Liver (tissue), 8 donors: ENCODE measurements at regions not wholly inside any gene's neighbourhood (a gene's known extent, or its start where the extent isn't known, plus 50 kb on each side); places are given as distances from the start of the nearest gene placed in this dataset.

ENCODE experiments used
- DNase-seq: peaks from one replicate; pipeline ENCODE4 v3.0.0-alpha.2; 2017; ENCODE audit warnings: low spot score
- H3K27ac ChIP-seq, 2 donors: one replicate each; pipeline ENCODE4 v1.7.0; 2013; ENCODE audit warnings: inconsistent platforms in 2 of 2, low read length in 2 of 2, control low read depth in 1 of 2, low read depth in 1 of 2, mild to moderate bottlenecking in 1 of 2
- H3K27me3 ChIP-seq, 4 donors: one replicate each; pipeline versions ENCODE4 v1.6.1 to v1.7.0; 2013; ENCODE audit warnings: low read length in 3 of 4, inconsistent platforms in 1 of 4, mild to moderate bottlenecking in 1 of 4, moderate library complexity in 1 of 4; ENCODE audit not compliant: control insufficient read depth in 4 of 4, insufficient read depth in 4 of 4
- H3K36me3 ChIP-seq, 4 donors: one replicate each; pipeline versions ENCODE4 v1.6.1 to v1.7.0; 2013; ENCODE audit warnings: low read length in 3 of 4, mild to moderate bottlenecking in 3 of 4, low read depth in 1 of 4, moderate library complexity in 1 of 4; ENCODE audit not compliant: control insufficient read depth in 4 of 4, insufficient read depth in 3 of 4
- H3K4me1 ChIP-seq, 4 donors: one replicate each; pipeline versions ENCODE4 v1.6.1 to v1.7.0; 2013; ENCODE audit warnings: low read length in 3 of 4, mild to moderate bottlenecking in 3 of 4, moderate library complexity in 1 of 4; ENCODE audit not compliant: control insufficient read depth in 4 of 4, insufficient read depth in 4 of 4
- H3K4me3 ChIP-seq, 3 donors: one replicate each; pipeline versions ENCODE4 v1.6.1 to v1.7.0; 2013; ENCODE audit warnings: low read length in 3 of 3, control low read depth in 1 of 3, low read depth in 1 of 3, mild to moderate bottlenecking in 1 of 3
- H3K9ac ChIP-seq, 2 donors: one replicate each; pipeline ENCODE4 v1.7.0; 2013; ENCODE audit warnings: low read length in 2 of 2, mild to moderate bottlenecking in 2 of 2, moderate library complexity in 2 of 2, control low read depth in 1 of 2, low read depth in 1 of 2
- H3K9me3 ChIP-seq, 4 donors: one replicate each; pipeline versions ENCODE4 v1.6.1 to v1.7.0; 2013; ENCODE audit warnings: low read length in 3 of 4; ENCODE audit not compliant: control insufficient read depth in 4 of 4
- EGR1 ChIP-seq, 2 donors: IDR thresholded peaks; 2 replicates each; pipeline ENCODE4 v1.6.1; 2016 to 2018; ENCODE audit warnings: antibody characterized with exemption in 2 of 2, low read depth in 2 of 2
- FOXA1 ChIP-seq: IDR thresholded peaks from 2 replicates; pipeline ENCODE4 v1.6.1; 2016; ENCODE audit warnings: antibody characterized with exemption
- FOXA2 ChIP-seq: IDR thresholded peaks from 2 replicates; pipeline ENCODE4 v1.6.1; 2016; ENCODE audit warnings: antibody characterized with exemption
- GABPA ChIP-seq, 2 donors: IDR thresholded peaks in 1 of 2; conservative IDR thresholded peaks in 1 of 2; 2 replicates each; pipeline ENCODE4 v1.6.1; 2016; ENCODE audit warnings: antibody characterized with exemption in 2 of 2, mild to moderate bottlenecking in 1 of 2, moderate library complexity in 1 of 2
- HNF4A ChIP-seq, 2 donors: conservative IDR thresholded peaks; 2 replicates each; pipeline ENCODE4 v1.6.1; 2016; ENCODE audit warnings: antibody characterized with exemption in 2 of 2, mild to moderate bottlenecking in 2 of 2
- HNF4G ChIP-seq: IDR thresholded peaks from 2 replicates; pipeline ENCODE4 v1.6.1; 2016; ENCODE audit warnings: antibody characterized with exemption
- JUND ChIP-seq, 2 donors: IDR thresholded peaks; 2 replicates each; pipeline ENCODE4 v1.6.1; 2016; ENCODE audit warnings: antibody characterized with exemption in 2 of 2
- NR2F2 ChIP-seq: IDR thresholded peaks from 2 replicates; pipeline ENCODE4 v1.6.1; 2016; ENCODE audit warnings: antibody characterized with exemption
- RAD21 ChIP-seq, 2 donors: IDR thresholded peaks; 2 replicates each; pipeline ENCODE4 v1.6.1; 2016; ENCODE audit warnings: antibody characterized with exemption in 2 of 2, mild to moderate bottlenecking in 2 of 2
- RXRA ChIP-seq, 2 donors: IDR thresholded peaks; 2 replicates each; pipeline ENCODE4 v1.6.1; 2017 to 2018; ENCODE audit warnings: antibody characterized with exemption in 2 of 2, mild to moderate bottlenecking in 1 of 2
- SP1 ChIP-seq: IDR thresholded peaks from 2 replicates; pipeline ENCODE4 v1.6.1; 2018; ENCODE audit warnings: antibody characterized with exemption, mild to moderate bottlenecking
- TAF1 ChIP-seq: conservative IDR thresholded peaks from 2 replicates; pipeline ENCODE4 v1.6.1; 2016; ENCODE audit warnings: antibody characterized with exemption, mild to moderate bottlenecking
- YY1 ChIP-seq: IDR thresholded peaks from 2 replicates; pipeline ENCODE4 v1.6.1; 2016; ENCODE audit warnings: antibody characterized with exemption, mild to moderate bottlenecking
- WGBS: extraction: QIAGEN DNeasy Blood & Tissue Kit; methylation state at CpG from one replicate; pipeline ENCODE4 v1.1.7; 2013; 5-methylcytosine and 5-hydroxymethylcytosine counted together
- TF ChIP-seq, protein P1 (sequence below): fragments of 150-350 bp; IDR thresholded peaks from 2 replicates; pipeline ENCODE4 v1.5.1; 2017; ENCODE audit warnings: improper control_type of control experiment, low read depth, low read length; ENCODE audit not compliant: missing input control
- TF ChIP-seq, protein P2 (sequence below): IDR thresholded peaks from 2 replicates; pipeline ENCODE4 v1.6.1; 2016; ENCODE audit warnings: antibody characterized with exemption
- TF ChIP-seq, protein P3 (sequence below): IDR thresholded peaks from 2 replicates; pipeline ENCODE4 v1.6.1; 2016; ENCODE audit warnings: antibody characterized with exemption
- TF ChIP-seq, protein P4 (sequence below): IDR thresholded peaks from 2 replicates; pipeline ENCODE4 v1.6.1; 2016; ENCODE audit warnings: antibody characterized with exemption
- TF ChIP-seq, protein P5 (sequence below): IDR thresholded peaks from 2 replicates; pipeline ENCODE4 v1.6.1; 2016; ENCODE audit warnings: antibody characterized with exemption, mild to moderate bottlenecking
- donor health status: healthy.
- donor health status: healthy.
- donor health status: healthy.
- donor health status: healthy.
- donor health status: healthy.

DNA sequence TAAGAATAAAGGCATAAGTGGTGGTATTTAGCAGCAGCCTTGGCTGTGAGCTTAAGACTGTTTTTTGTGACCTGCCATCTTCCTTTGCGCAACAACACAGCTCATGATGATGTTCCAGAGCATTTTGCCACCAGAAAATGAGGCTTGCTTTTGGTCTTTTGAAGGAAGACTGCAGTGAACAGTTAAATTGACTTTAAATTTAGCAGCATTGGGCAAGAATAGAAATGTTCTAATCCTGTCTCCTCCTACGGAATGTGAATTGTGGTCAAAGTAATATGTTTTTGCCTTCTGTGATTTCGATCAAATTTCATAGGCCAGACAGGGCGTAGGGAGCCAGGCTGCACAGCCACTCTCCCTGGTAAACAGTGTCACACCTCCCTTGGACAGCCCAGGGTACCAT, 460.7 kb upstream of the RASGRP1 start:
- Histone ChIP-seq H3K36me3 (no peaks in the 10 kb centered on the region), H3K9me3 (no peaks in the 10 kb centered on the region), H3K27ac (no peak overlapping the region), H3K4me3 (no peak overlapping the region), H3K4me1 (no peaks in the 10 kb centered on the region), H3K27me3 (no peaks in the 10 kb centered on the region), H3K9ac (no peak overlapping the region)
- DNase-seq = no peak
- TF ChIP-seq HNF4A (conservative IDR thresholded peaks at IDR 0.05) (no peak), NR2F2 (no peak), EGR1 (IDR thresholded peaks at IDR 0.05; ENCODE audit: low read depth in 2 of 2) (no peak), HNF4G (no peak), GABPA (IDR thresholded peaks at IDR 0.05 in 1 of 2, conservative IDR thresholded peaks at IDR 0.05 in 1 of 2) (no peak), JUND (IDR thresholded peaks at IDR 0.05) (no peak), RXRA (IDR thresholded peaks at IDR 0.05) (no peak), SP1 (no peak), YY1 (no peak), FOXA1 (no peak), FOXA2 (no peak), RAD21 (IDR thresholded peaks at IDR 0.05) (no peak), TAF1 (no peak)
- TF ChIP-seq, protein P1, sequence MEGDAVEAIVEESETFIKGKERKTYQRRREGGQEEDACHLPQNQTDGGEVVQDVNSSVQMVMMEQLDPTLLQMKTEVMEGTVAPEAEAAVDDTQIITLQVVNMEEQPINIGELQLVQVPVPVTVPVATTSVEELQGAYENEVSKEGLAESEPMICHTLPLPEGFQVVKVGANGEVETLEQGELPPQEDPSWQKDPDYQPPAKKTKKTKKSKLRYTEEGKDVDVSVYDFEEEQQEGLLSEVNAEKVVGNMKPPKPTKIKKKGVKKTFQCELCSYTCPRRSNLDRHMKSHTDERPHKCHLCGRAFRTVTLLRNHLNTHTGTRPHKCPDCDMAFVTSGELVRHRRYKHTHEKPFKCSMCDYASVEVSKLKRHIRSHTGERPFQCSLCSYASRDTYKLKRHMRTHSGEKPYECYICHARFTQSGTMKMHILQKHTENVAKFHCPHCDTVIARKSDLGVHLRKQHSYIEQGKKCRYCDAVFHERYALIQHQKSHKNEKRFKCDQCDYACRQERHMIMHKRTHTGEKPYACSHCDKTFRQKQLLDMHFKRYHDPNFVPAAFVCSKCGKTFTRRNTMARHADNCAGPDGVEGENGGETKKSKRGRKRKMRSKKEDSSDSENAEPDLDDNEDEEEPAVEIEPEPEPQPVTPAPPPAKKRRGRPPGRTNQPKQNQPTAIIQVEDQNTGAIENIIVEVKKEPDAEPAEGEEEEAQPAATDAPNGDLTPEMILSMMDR = no peak
- TF ChIP-seq, protein P2, sequence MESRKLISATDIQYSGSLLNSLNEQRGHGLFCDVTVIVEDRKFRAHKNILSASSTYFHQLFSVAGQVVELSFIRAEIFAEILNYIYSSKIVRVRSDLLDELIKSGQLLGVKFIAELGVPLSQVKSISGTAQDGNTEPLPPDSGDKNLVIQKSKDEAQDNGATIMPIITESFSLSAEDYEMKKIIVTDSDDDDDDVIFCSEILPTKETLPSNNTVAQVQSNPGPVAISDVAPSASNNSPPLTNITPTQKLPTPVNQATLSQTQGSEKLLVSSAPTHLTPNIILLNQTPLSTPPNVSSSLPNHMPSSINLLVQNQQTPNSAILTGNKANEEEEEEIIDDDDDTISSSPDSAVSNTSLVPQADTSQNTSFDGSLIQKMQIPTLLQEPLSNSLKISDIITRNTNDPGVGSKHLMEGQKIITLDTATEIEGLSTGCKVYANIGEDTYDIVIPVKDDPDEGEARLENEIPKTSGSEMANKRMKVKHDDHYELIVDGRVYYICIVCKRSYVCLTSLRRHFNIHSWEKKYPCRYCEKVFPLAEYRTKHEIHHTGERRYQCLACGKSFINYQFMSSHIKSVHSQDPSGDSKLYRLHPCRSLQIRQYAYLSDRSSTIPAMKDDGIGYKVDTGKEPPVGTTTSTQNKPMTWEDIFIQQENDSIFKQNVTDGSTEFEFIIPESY = no peak
- TF ChIP-seq, protein P3, sequence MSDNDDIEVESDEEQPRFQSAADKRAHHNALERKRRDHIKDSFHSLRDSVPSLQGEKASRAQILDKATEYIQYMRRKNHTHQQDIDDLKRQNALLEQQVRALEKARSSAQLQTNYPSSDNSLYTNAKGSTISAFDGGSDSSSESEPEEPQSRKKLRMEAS = no peak
- TF ChIP-seq, protein P4, sequence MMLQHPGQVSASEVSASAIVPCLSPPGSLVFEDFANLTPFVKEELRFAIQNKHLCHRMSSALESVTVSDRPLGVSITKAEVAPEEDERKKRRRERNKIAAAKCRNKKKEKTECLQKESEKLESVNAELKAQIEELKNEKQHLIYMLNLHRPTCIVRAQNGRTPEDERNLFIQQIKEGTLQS = no peak
- TF ChIP-seq, protein P5, sequence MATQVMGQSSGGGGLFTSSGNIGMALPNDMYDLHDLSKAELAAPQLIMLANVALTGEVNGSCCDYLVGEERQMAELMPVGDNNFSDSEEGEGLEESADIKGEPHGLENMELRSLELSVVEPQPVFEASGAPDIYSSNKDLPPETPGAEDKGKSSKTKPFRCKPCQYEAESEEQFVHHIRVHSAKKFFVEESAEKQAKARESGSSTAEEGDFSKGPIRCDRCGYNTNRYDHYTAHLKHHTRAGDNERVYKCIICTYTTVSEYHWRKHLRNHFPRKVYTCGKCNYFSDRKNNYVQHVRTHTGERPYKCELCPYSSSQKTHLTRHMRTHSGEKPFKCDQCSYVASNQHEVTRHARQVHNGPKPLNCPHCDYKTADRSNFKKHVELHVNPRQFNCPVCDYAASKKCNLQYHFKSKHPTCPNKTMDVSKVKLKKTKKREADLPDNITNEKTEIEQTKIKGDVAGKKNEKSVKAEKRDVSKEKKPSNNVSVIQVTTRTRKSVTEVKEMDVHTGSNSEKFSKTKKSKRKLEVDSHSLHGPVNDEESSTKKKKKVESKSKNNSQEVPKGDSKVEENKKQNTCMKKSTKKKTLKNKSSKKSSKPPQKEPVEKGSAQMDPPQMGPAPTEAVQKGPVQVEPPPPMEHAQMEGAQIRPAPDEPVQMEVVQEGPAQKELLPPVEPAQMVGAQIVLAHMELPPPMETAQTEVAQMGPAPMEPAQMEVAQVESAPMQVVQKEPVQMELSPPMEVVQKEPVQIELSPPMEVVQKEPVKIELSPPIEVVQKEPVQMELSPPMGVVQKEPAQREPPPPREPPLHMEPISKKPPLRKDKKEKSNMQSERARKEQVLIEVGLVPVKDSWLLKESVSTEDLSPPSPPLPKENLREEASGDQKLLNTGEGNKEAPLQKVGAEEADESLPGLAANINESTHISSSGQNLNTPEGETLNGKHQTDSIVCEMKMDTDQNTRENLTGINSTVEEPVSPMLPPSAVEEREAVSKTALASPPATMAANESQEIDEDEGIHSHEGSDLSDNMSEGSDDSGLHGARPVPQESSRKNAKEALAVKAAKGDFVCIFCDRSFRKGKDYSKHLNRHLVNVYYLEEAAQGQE = no peak
- WGBS = 91% methylated on average over 4 of the region's 4 CpGs

DNA sequence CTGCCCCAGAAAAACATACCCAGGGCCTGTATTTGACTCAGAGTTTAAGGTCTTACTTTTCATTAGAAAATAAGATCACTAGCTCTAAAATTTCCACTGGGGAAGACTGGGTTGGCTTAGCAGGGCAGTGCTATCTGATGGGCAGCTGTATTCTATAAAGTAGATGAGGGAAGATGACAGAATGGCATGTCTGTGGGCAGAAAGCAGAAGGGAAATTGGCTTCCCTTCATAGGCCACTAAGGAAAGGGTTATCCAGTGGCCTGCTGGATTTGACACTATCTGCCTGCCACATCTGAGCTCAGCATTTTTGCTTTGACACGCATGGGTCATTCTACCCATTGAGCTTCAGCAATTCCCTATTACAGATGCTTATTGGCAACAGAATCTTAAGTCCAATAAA, 461.3 kb upstream of the RASGRP1 start:
- 94% methylated on average over 1 of the region's 1 CpG for WGBS
- no peaks in the 10 kb centered on the region for H3K27me3 ChIP-seq
- no peak overlapping the region for H3K4me3 ChIP-seq
- no peak overlapping the region for H3K27ac ChIP-seq
- H3K9ac ChIP-seq = no peak overlapping the region
- no peak for DNase-seq
- no peak for TF ChIP-seq FOXA2
- TF ChIP-seq EGR1 (IDR thresholded peaks at IDR 0.05; ENCODE audit: low read depth in 2 of 2) = no peak
- TF ChIP-seq, protein P2 = no peak
- TF ChIP-seq RXRA (IDR thresholded peaks at IDR 0.05) = no peak
- H3K36me3 ChIP-seq = no peaks in the 10 kb centered on the region
- H3K9me3 ChIP-seq = no peaks in the 10 kb centered on the region
- no peaks in the 10 kb centered on the region for H3K4me1 ChIP-seq
